ENCODE measurements at regions not wholly inside any gene's neighbourhood (a gene's known extent, or its start where the extent isn't known, plus 50 kb on each side); places are given as distances from the start of the nearest gene placed in this dataset.

- TF ChIP-seq, protein P1, sequence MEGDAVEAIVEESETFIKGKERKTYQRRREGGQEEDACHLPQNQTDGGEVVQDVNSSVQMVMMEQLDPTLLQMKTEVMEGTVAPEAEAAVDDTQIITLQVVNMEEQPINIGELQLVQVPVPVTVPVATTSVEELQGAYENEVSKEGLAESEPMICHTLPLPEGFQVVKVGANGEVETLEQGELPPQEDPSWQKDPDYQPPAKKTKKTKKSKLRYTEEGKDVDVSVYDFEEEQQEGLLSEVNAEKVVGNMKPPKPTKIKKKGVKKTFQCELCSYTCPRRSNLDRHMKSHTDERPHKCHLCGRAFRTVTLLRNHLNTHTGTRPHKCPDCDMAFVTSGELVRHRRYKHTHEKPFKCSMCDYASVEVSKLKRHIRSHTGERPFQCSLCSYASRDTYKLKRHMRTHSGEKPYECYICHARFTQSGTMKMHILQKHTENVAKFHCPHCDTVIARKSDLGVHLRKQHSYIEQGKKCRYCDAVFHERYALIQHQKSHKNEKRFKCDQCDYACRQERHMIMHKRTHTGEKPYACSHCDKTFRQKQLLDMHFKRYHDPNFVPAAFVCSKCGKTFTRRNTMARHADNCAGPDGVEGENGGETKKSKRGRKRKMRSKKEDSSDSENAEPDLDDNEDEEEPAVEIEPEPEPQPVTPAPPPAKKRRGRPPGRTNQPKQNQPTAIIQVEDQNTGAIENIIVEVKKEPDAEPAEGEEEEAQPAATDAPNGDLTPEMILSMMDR (IDR thresholded peaks at IDR 0.05; ENCODE audit: insufficient read depth, low read depth, low read length) = no peak
- no peak for TF ChIP-seq EZH2 (IDR thresholded peaks at IDR 0.05; ENCODE audit: insufficient read depth, low read length)
Observed at GRCh38 chr9:108265065-108265464, 590.7 kb downstream of the ACTL7B start.

Data from astrocyte (in vitro differentiated cells and primary cell).